Common myeloid progenitor, CD34-positive (primary cell): ENCODE measurements at regions not wholly inside any gene's neighbourhood (a gene's known extent, or its start where the extent isn't known, plus 50 kb on each side); places are given as distances from the start of the nearest gene placed in this dataset.

Experiments
- CTCF ChIA-PET: fragments of 350-600 bp; sonication (Branson Sonifier 250); formaldehyde crosslinking; loops from one replicate; lab custom pipeline; 2021; ENCODE audit warnings: antibody characterized with exemption; lab: Charles Lee
- POLR2A ChIA-PET: fragments of 350-600 bp; sonication (Branson Sonifier 250); formaldehyde crosslinking; loops from one replicate; lab custom pipeline; 2021; ENCODE audit warnings: antibody characterized with exemption; lab: Charles Lee
- DNase-seq, 3 donors: peaks; one replicate each; pipeline versions ENCODE4 v3.0.0 to v3.0.0-alpha.2; 2013
- H3K27ac ChIP-seq, 2 experiments: 1 replicate in 1 of 2; 2 replicates in 1 of 2; pipeline ENCODE4 v1.7.0; 2013; ENCODE audit warnings: inconsistent platforms in 2 of 2, low read length in 2 of 2, mild to moderate bottlenecking in 2 of 2, low read depth in 1 of 2, moderate library complexity in 1 of 2; ENCODE audit not compliant: severe bottlenecking in 2 of 2, insufficient read depth in 1 of 2, poor library complexity in 1 of 2
- H3K27me3 ChIP-seq, 5 experiments: replicated peaks in 2 of 5; 1 replicate in 3 of 5; 2 replicates in 2 of 5; pipeline versions ENCODE4 v1.6.1 to v1.7.0; 2013; ENCODE audit warnings: low read length in 4 of 5, mild to moderate bottlenecking in 2 of 5, moderate library complexity in 2 of 5, inconsistent platforms in 1 of 5; ENCODE audit not compliant: insufficient read depth in 5 of 5, control insufficient read depth in 4 of 5
- H3K36me3 ChIP-seq, 4 experiments: 1 replicate in 2 of 4; 2 replicates in 2 of 4; pipeline versions ENCODE4 v1.6.1 to v1.7.0; 2013; ENCODE audit warnings: low read length in 3 of 4, control low read depth in 1 of 4, mild to moderate bottlenecking in 1 of 4; ENCODE audit not compliant: control insufficient read depth in 4 of 4, insufficient read depth in 4 of 4
- H3K4me1 ChIP-seq, 4 experiments: 1 replicate in 3 of 4; 2 replicates in 1 of 4; pipeline versions ENCODE4 v1.6.1 to v1.7.1; 2013; ENCODE audit warnings: low read length in 3 of 4, mild to moderate bottlenecking in 3 of 4, control low read depth in 1 of 4, inconsistent platforms in 1 of 4, moderate library complexity in 1 of 4; ENCODE audit not compliant: control insufficient read depth in 4 of 4, insufficient read depth in 4 of 4; ENCODE audit errors: control extremely low read depth in 1 of 4
- H3K4me3 ChIP-seq, 7 experiments: 1 replicate in 4 of 7; 2 replicates in 3 of 7; pipeline versions ENCODE4 v1.5.1 to v1.7.0; 2013; ENCODE audit warnings: mild to moderate bottlenecking in 7 of 7, low read length in 6 of 7, moderate library complexity in 6 of 7, inconsistent platforms in 2 of 7, low read depth in 2 of 7, control low read depth in 1 of 7; ENCODE audit not compliant: insufficient read depth in 4 of 7, control insufficient read depth in 1 of 7; ENCODE audit errors: extremely low read depth in 1 of 7
- H3K9me3 ChIP-seq, 5 experiments: 1 replicate in 4 of 5; 2 replicates in 1 of 5; pipeline versions ENCODE4 v1.6.1 to v1.7.1; 2013; ENCODE audit warnings: low read length in 4 of 5, mild to moderate bottlenecking in 2 of 5, inconsistent platforms in 1 of 5, low read depth in 1 of 5, moderate library complexity in 1 of 5; ENCODE audit not compliant: control insufficient read depth in 4 of 5, insufficient read depth in 2 of 5; ENCODE audit errors: control extremely low read depth in 1 of 5
- WGBS: methylation state at CpG from one replicate; pipeline ENCODE4 v1.1.5; 2013; ENCODE audit not compliant: insufficient coverage; 5-methylcytosine and 5-hydroxymethylcytosine counted together

DNA sequence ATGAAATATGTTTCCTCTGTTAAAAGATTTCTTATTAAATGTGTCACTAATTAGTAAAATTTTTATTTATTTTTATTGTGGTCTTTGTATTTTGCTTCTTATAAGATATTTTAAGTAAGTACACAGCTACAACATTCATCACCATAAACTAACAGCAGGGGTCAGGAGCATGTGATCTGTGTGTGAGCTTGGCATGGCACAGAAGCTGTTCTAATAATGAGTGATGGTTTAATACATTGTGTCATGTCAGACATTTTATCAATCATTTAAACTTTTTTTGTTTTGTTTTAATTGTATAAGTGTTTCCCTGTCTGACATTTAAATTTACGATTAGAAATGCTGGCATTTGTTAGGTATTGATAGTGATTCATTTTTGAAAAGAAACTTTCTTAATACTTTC, 585.4 kb downstream of the DSC3 start:
- no CpG with 5 or more reads among the region's 1 CpG for WGBS
- Histone ChIP-seq H3K36me3 (no peaks in the 10 kb centered on the region), H3K27me3 (no peaks in the 10 kb centered on the region), H3K4me3 (no peak overlapping the region), H3K27ac (no peak overlapping the region), H3K4me1 (no peaks in the 10 kb centered on the region), H3K9me3 (no peaks in the 10 kb centered on the region)
- ChIA-PET CTCF (no interaction called here), POLR2A (no interaction called here)
- DNase-seq: no peak

DNA sequence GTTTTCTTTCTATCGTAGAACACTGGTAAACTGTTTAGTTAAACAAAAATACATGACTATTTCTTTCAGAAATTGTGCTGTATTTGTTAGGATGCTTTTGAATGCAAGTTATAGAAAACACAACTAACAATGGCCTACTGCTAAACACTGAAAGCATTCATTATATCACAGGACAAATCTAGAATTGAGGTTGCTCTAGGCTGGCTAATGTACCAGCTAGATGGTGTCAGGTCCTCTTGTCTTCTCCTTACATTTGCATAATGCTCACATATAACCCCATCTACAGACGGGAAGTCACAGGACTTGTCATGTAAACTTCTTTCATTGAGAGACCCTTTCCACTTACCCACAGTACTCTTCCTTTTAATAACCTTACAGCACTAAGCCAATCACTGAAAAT, 586.8 kb downstream of the DSC3 start:
- WGBS: 88% methylated on average over 1 of the region's 2 CpGs
- Histone ChIP-seq H3K27ac (no peak overlapping the region), H3K9me3 (no peaks in the 10 kb centered on the region), H3K4me3 (no peak overlapping the region), H3K36me3 (no peaks in the 10 kb centered on the region), H3K4me1 (no peaks in the 10 kb centered on the region), H3K27me3 (no peaks in the 10 kb centered on the region)
- ChIA-PET POLR2A (no interaction called here), CTCF (no interaction called here)
- DNase-seq: no peak

DNA sequence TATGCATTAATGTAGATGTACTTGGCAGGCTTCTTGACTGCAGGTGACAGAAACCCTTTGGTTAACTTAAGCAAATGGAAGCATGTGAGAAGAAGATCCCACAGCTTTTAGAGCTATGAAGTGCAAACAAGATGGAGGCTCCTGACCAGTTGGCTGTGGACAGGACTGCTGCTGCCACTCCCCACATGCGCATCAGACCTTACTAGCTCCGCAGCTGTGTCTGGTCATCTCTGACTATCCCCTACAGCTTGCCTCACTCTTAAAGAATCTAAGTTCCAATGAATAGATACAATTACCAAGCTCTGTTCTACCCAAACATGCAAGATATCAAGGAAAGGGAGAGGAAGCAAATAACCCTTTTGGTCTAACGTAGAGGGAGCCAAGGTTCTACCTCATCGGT, 587.6 kb downstream of the DSC3 start:
- Histone ChIP-seq H3K9me3 (no peaks in the 10 kb centered on the region), H3K4me1 (no peaks in the 10 kb centered on the region), H3K4me3 (no peak overlapping the region), H3K36me3 (no peaks in the 10 kb centered on the region), H3K27ac (no peak overlapping the region), H3K27me3 (no peaks in the 10 kb centered on the region)
- WGBS: 93% methylated on average over 2 of the region's 4 CpGs
- DNase-seq: no peak
- CTCF ChIA-PET: no interaction called here
- POLR2A ChIA-PET: no interaction called here

DNA sequence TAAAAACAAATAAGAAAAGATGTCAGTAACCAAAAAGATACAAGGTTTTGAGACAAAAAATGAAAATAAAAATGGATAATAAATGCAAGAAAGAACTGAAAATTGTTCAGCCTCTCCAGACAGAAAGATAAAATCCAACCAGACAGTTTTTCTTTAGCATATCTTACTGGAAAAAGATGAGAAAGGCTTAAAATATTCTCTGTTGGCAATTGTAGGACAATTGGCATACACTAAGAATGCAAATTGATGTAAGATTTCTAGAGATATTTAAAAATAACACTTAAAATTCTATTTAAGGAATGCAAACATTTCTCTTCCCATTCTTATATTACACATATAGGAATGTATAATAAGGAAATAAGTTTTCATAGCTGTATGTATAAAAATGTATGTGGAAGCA, 590.6 kb downstream of the DSC3 start:
- Histone ChIP-seq H3K36me3 (no peaks in the 10 kb centered on the region), H3K4me3 (no peak overlapping the region), H3K27ac (no peak overlapping the region), H3K27me3 (no peaks in the 10 kb centered on the region), H3K9me3 (no peaks in the 10 kb centered on the region), H3K4me1 (no peaks in the 10 kb centered on the region)
- DNase-seq: no peak
- CTCF ChIA-PET: no interaction called here
- POLR2A ChIA-PET: no interaction called here

DNA sequence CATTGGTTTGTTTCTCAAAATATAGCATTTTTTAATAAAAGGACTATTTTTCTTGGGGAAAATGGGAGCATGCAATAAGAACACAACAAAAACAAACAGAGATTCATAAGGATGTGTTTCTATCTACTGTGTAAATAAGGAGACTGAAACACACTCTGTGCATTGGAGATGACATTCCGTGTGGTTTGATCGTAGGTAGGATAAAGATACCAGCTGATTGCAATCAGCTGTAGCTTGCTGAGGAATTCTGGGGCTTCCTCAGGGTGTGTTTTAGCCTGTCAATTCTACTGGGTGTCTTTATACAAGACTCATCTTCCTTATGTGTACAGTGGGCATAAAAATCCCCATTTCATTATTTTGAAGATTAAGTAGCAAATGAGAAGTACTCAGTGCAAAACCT, 591.6 kb downstream of the DSC3 start:
- Histone ChIP-seq H3K27me3 (no peaks in the 10 kb centered on the region), H3K4me1 (no peaks in the 10 kb centered on the region), H3K27ac (no peak overlapping the region), H3K9me3 (no peaks in the 10 kb centered on the region), H3K4me3 (no peak overlapping the region), H3K36me3 (no peaks in the 10 kb centered on the region)
- no peak for DNase-seq
- POLR2A ChIA-PET: no interaction called here
- CTCF ChIA-PET: no interaction called here
- 80% methylated on average over 2 of the region's 2 CpGs for WGBS

DNA sequence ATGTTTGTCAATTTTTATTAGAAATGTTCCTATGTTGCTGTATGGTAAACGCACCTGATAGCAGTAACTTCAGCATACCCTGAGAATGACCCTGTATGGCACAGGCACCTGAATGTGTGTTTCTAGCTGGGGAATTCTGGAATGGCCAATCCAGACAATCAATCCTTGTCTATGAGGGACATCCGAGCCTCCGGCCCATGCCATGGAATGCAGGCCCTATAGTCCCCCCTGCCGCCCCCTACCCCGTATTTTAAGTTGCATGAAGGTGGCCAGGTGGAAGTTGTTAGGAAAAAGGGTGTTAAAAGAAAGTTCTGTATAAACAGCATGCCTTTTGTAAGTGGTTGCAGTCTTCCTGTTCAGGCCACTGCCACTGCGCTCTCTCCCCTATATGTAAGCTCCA, 595.9 kb downstream of the DSC3 start:
- CTCF ChIA-PET: no interaction called here
- POLR2A ChIA-PET: no interaction called here
- WGBS: 75% methylated on average over 5 of the region's 6 CpGs
- H3K9me3 ChIP-seq: no peaks in the 10 kb centered on the region
- no peak overlapping the region for H3K4me3 ChIP-seq
- no peak for DNase-seq
- H3K36me3 ChIP-seq: no peaks in the 10 kb centered on the region
- H3K4me1 ChIP-seq: no peaks in the 10 kb centered on the region
- H3K27me3 ChIP-seq: no peaks in the 10 kb centered on the region
- H3K27ac ChIP-seq: no peak overlapping the region

DNA sequence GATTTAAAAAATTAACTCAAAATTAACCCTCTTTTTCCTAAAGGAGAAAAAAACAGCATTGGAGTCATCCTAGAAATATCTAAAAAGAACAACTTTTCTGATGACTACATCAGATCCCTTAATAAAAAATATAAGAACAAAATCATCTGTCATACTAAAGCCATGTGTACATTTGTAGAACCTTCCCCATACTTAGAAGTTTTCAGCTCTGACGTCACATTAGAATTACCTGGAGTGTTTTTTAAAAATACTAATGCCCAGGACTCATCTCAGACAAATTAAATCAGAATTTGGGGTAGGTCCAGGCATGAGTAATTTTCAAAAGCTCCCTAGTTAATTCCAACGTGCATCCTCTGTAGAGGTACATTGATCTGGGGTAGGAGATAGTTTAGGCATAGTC, 598.0 kb downstream of the DSC3 start:
- H3K36me3 ChIP-seq: no peaks in the 10 kb centered on the region
- no peak overlapping the region for H3K4me3 ChIP-seq
- CTCF ChIA-PET: no interaction called here
- H3K9me3 ChIP-seq: no peaks in the 10 kb centered on the region
- no CpG with 5 or more reads among the region's 2 CpGs for whole genome bisulfite sequencing
- no peak for DNase-seq
- no peaks in the 10 kb centered on the region for H3K4me1 ChIP-seq
- POLR2A ChIA-PET: no interaction called here
- no peak overlapping the region for H3K27ac ChIP-seq
- H3K27me3 ChIP-seq: no peaks in the 10 kb centered on the region

DNA sequence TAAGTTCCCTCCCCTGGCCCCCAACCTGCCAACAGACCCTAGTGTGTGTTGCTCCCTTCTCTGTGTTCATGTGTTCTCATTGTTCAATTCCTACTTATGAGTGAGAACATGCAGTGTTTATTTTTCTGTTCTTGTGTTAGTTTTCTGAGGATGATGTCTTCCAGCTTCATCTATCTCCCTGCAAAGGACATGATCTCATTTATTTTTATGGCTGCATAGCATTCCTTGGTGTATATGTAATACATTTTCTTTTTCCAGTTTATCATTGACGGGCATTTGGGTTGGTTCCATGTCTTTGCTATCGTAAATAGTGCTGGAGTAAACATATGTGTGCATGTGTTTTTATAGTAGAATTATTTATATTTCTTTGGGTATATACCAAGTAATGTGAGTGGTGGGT, 602.2 kb downstream of the DSC3 start:
- WGBS: no CpG with 5 or more reads among the region's 2 CpGs
- Histone ChIP-seq H3K9me3 (no peaks in the 10 kb centered on the region), H3K4me3 (no peak overlapping the region), H3K27ac (no peak overlapping the region), H3K36me3 (no peaks in the 10 kb centered on the region), H3K4me1 (no peaks in the 10 kb centered on the region), H3K27me3 (no peaks in the 10 kb centered on the region)
- ChIA-PET CTCF (no interaction called here), POLR2A (no interaction called here)
- no peak for DNase-seq
